ENCODE measurements at regions not wholly inside any gene's neighbourhood (a gene's known extent, or its start where the extent isn't known, plus 50 kb on each side); places are given as distances from the start of the nearest gene placed in this dataset.

GRCh38 chr1:70778056-70778762 lies 269.4 kb downstream of the PTGER3 start:
- TF ChIP-seq ZNF695 (CRISPR knock-in tag; IDR thresholded peaks at IDR 0.05) (no peak), CREB5 (CRISPR knock-in tag; IDR thresholded peaks at IDR 0.05) (no peak), ZBTB49 (CRISPR knock-in tag; IDR thresholded peaks at IDR 0.05; ENCODE audit: borderline replicate concordance) (no peak), ZBTB33 (CRISPR knock-in tag; IDR thresholded peaks at IDR 0.05) (no peak), FOXJ2 (tag; IDR thresholded peaks at IDR 0.05) (no peak), KLF1 (tag; IDR thresholded peaks at IDR 0.05) (no peak), ZBTB1 (CRISPR knock-in tag; IDR thresholded peaks at IDR 0.05; ENCODE audit: borderline replicate concordance, low read depth) (no peak), CTCF (IDR thresholded peaks at IDR 0.05 in 2 of 3, conservative IDR thresholded peaks at IDR 0.05 in 1 of 3; ENCODE audit: insufficient read depth in 2 of 3, low read depth in 1 of 3, low read length in 3 of 3) (no peak), CEBPB (tag; IDR thresholded peaks at IDR 0.05) (no peak), THAP7 (CRISPR knock-in tag; IDR thresholded peaks at IDR 0.05) (no peak), ZBTB7A (IDR thresholded peaks at IDR 0.05; ENCODE audit: borderline replicate concordance, control insufficient read depth, low read depth, low read length) (no peak), NCOA4 (IDR thresholded peaks at IDR 0.05; ENCODE audit: partially characterized antibody) (no peak), POLR2AphosphoS5 (IDR thresholded peaks at IDR 0.05; ENCODE audit: control insufficient read depth, insufficient read depth, low read depth, low read length) (no peak)

Data from K562 (cell line).